ENCODE measurements at regions not wholly inside any gene's neighbourhood (a gene's known extent, or its start where the extent isn't known, plus 50 kb on each side); places are given as distances from the start of the nearest gene placed in this dataset.

- DNase-seq (ENCODE audit: extremely low spot score), result no peak
- no peak for TF ChIP-seq FOXA1 (IDR thresholded peaks at IDR 0.05)
- no peak for TF ChIP-seq ZNF384 (IDR thresholded peaks at IDR 0.05)
- TF ChIP-seq CTBP1 (IDR thresholded peaks at IDR 0.05; ENCODE audit: borderline replicate concordance), result no peak
- no peak for TF ChIP-seq FOXK2 (IDR thresholded peaks at IDR 0.05)
- TF ChIP-seq ARNT (IDR thresholded peaks at IDR 0.05), result no peak
- ChIA-PET CTCF (no interaction called here), POLR2A (no interaction called here)
Measured at GRCh38 chr20:23242104-23242503, 108.5 kb upstream of the NXT1 start.

- ChIA-PET POLR2A (no interaction called here), CTCF (no interaction called here)
- no peak for TF ChIP-seq ELF4 (IDR thresholded peaks at IDR 0.05)
- no peak for TF ChIP-seq LEF1 (IDR thresholded peaks at IDR 0.05; ENCODE audit: borderline replicate concordance)
- no peak for TF ChIP-seq SUZ12 (IDR thresholded peaks at IDR 0.05)
- TF ChIP-seq L3MBTL2 (conservative IDR thresholded peaks at IDR 0.05), result no peak
- TF ChIP-seq FOXK2 (IDR thresholded peaks at IDR 0.05), result no peak
- no peak for TF ChIP-seq HDGF (IDR thresholded peaks at IDR 0.05; ENCODE audit: borderline replicate concordance)
- TF ChIP-seq BHLHE40 (IDR thresholded peaks at IDR 0.05; ENCODE audit: borderline replicate concordance), result no peak
- TF ChIP-seq NFRKB (IDR thresholded peaks at IDR 0.05), result no peak
- no peak for TF ChIP-seq PKNOX1 (IDR thresholded peaks at IDR 0.05)
- TF ChIP-seq ARNT (IDR thresholded peaks at IDR 0.05), result no peak
- TF ChIP-seq ZNF384 (IDR thresholded peaks at IDR 0.05), result no peak
- TF ChIP-seq TARDBP (IDR thresholded peaks at IDR 0.05), result no peak
- no peak for DNase-seq (ENCODE audit: extremely low spot score)
Measured at GRCh38 chr20:23241416-23241815, 109.2 kb upstream of the NXT1 start.

GRCh38 chr20:23240519-23240918 lies 110.1 kb upstream of the NXT1 start:
- ChIA-PET POLR2A (no interaction called here), CTCF (no interaction called here)
- TF ChIP-seq ELF4 (IDR thresholded peaks at IDR 0.05), result no peak
- no peak for TF ChIP-seq FOXA1 (IDR thresholded peaks at IDR 0.05)
- no peak for TF ChIP-seq FOXK2 (IDR thresholded peaks at IDR 0.05)
- TF ChIP-seq ARNT (IDR thresholded peaks at IDR 0.05), result no peak
- no peak for TF ChIP-seq LEF1 (IDR thresholded peaks at IDR 0.05; ENCODE audit: borderline replicate concordance)
- TF ChIP-seq SUZ12 (IDR thresholded peaks at IDR 0.05), result no peak
- TF ChIP-seq ZNF384 (IDR thresholded peaks at IDR 0.05), result no peak
- no peak for TF ChIP-seq TARDBP (IDR thresholded peaks at IDR 0.05)
- no peak for TF ChIP-seq L3MBTL2 (conservative IDR thresholded peaks at IDR 0.05)
- TF ChIP-seq FOXM1 (IDR thresholded peaks at IDR 0.05; ENCODE audit: borderline replicate concordance), result no peak
- no peak for TF ChIP-seq HDGF (IDR thresholded peaks at IDR 0.05; ENCODE audit: borderline replicate concordance)
- no peak for TF ChIP-seq BHLHE40 (IDR thresholded peaks at IDR 0.05; ENCODE audit: borderline replicate concordance)
- no peak for TF ChIP-seq CTBP1 (IDR thresholded peaks at IDR 0.05; ENCODE audit: borderline replicate concordance)
- no peak for TF ChIP-seq NFRKB (IDR thresholded peaks at IDR 0.05)
- DNase-seq (ENCODE audit: extremely low spot score), result no peak

- ChIA-PET CTCF (interaction anchor here (0.5 kb wide), 1 partner anchor 902 kb away, joined by 4 read pairs; no protein-coding TSS in a partner anchor), POLR2A (no interaction called here)
- no peak for DNase-seq (ENCODE audit: extremely low spot score)
- TF ChIP-seq ARNT (IDR thresholded peaks at IDR 0.05), result no peak
- no peak for TF ChIP-seq HDGF (IDR thresholded peaks at IDR 0.05; ENCODE audit: borderline replicate concordance)
- TF ChIP-seq PKNOX1 (IDR thresholded peaks at IDR 0.05), result no peak
- no peak for TF ChIP-seq SP1 (IDR thresholded peaks at IDR 0.05)
- TF ChIP-seq TARDBP (IDR thresholded peaks at IDR 0.05), result no peak
- TF ChIP-seq FOXA1 (IDR thresholded peaks at IDR 0.05), result no peak
- no peak for TF ChIP-seq NFRKB (IDR thresholded peaks at IDR 0.05)
- no peak for TF ChIP-seq ZNF384 (IDR thresholded peaks at IDR 0.05)
- no peak for TF ChIP-seq ELF4 (IDR thresholded peaks at IDR 0.05)
- no peak for TF ChIP-seq BHLHE40 (IDR thresholded peaks at IDR 0.05; ENCODE audit: borderline replicate concordance)
- no peak for TF ChIP-seq FOXM1 (IDR thresholded peaks at IDR 0.05; ENCODE audit: borderline replicate concordance)
- no peak for TF ChIP-seq LEF1 (IDR thresholded peaks at IDR 0.05; ENCODE audit: borderline replicate concordance)
- TF ChIP-seq FOXK2 (IDR thresholded peaks at IDR 0.05), result no peak
- TF ChIP-seq SUZ12 (IDR thresholded peaks at IDR 0.05), result no peak
- no peak for TF ChIP-seq CTBP1 (IDR thresholded peaks at IDR 0.05; ENCODE audit: borderline replicate concordance)
Measured at GRCh38 chr20:23237201-23237600, 113.4 kb upstream of the NXT1 start.

GRCh38 chr20:23235173-23236027 lies 115.2 kb upstream of the NXT1 start:
- peak; percentile 57 for DNase-seq (ENCODE audit: extremely low spot score)
- no peak for TF ChIP-seq CTBP1 (IDR thresholded peaks at IDR 0.05; ENCODE audit: borderline replicate concordance)
- TF ChIP-seq L3MBTL2 (conservative IDR thresholded peaks at IDR 0.05), result peak; percentile 37; the same call in 1 of the 2 replicates
- no peak for TF ChIP-seq ELF4 (IDR thresholded peaks at IDR 0.05)
- ChIA-PET CTCF (interaction anchor here (0.6 to 1.7 kb wide), 6 partner anchors 10 to 543 kb away, joined by 3 to 9 read pairs (median 5); no protein-coding TSS in a partner anchor), POLR2A (interaction anchor here (0.6 to 1.0 kb wide), 2 partner anchors 185 to 454 kb away, joined by 3 to 4 read pairs; no protein-coding TSS in a partner anchor)

- POLR2A ChIA-PET, result interaction anchor here (0.8 to 1.0 kb wide), 2 partner anchors 115 to 184 kb away, joined by 3 to 4 read pairs; no protein-coding TSS in a partner anchor
- DNase-seq (ENCODE audit: extremely low spot score), result no peak
- TF ChIP-seq ELF4 (IDR thresholded peaks at IDR 0.05) (no peak), LEF1 (IDR thresholded peaks at IDR 0.05; ENCODE audit: borderline replicate concordance) (no peak), TARDBP (IDR thresholded peaks at IDR 0.05) (no peak), NFRKB (IDR thresholded peaks at IDR 0.05) (no peak), SP1 (IDR thresholded peaks at IDR 0.05) (no peak)
- CTCF ChIA-PET, result interaction anchor here (0.6 to 1.7 kb wide), 7 partner anchors 11 to 543 kb away, joined by 3 to 9 read pairs (median 3); no protein-coding TSS in a partner anchor
Measured at GRCh38 chr20:23234311-23235078, 116.1 kb upstream of the NXT1 start.

Measured in HEK293T (cell line).